GM12872 (cell line): ENCODE measurements at regions not wholly inside any gene's neighbourhood (a gene's known extent, or its start where the extent isn't known, plus 50 kb on each side); places are given as distances from the start of the nearest gene placed in this dataset.

Experiments
- CTCF ChIP-seq: IDR thresholded peaks from 3 replicates; pipeline ENCODE4 v1.5.1; 2011; ENCODE audit warnings: low read depth, mild to moderate bottlenecking, low read length, moderate library complexity; ENCODE audit not compliant: insufficient read depth

GRCh38 chr9:120099065-120099464 is 480.9 kb downstream of the CDK5RAP2 start:
- TF ChIP-seq CTCF: no peak

- TF ChIP-seq CTCF: no peak
Measured at GRCh38 chr9:120098584-120098983, 481.4 kb downstream of the CDK5RAP2 start.

- no peak for TF ChIP-seq CTCF
Measured at GRCh38 chr9:120091206-120091605, 488.8 kb downstream of the CDK5RAP2 start.

- no peak for TF ChIP-seq CTCF
Measured at GRCh38 chr9:120080849-120081248, 499.1 kb downstream of the CDK5RAP2 start.

GRCh38 chr9:120078112-120078511 is 501.9 kb downstream of the CDK5RAP2 start:
- TF ChIP-seq CTCF: no peak

- TF ChIP-seq CTCF: no peak
Measured at GRCh38 chr9:120071760-120072159, 508.2 kb downstream of the CDK5RAP2 start.

- no peak for TF ChIP-seq CTCF
Measured at GRCh38 chr9:120066315-120066714, 513.7 kb downstream of the CDK5RAP2 start.

GRCh38 chr9:120065151-120065550 is 514.8 kb downstream of the CDK5RAP2 start:
- no peak for TF ChIP-seq CTCF
